ENCODE measurements at regions not wholly inside any gene's neighbourhood (a gene's known extent, or its start where the extent isn't known, plus 50 kb on each side); places are given as distances from the start of the nearest gene placed in this dataset.

DNA sequence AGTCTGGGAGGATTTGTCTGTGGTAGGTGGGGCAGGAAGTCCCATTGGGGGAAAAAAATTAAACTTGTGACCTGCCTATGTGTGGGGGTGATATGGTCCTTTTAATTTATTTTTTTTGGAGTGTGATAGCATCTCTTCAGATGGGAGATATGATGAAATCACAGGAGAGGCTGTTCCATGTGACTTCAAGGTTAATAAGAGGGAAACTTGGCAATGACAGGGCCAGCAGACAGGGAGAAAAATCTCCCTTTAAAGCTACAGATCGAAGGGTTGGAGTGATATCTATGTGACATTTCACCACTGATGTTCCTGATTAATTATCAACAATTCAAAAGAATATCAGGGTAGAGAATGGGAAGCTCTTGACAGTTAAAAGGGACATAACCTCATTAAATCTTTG is 886.9 kb downstream of the TUSC7 start (continued):
- no peak for TF ChIP-seq CTCF (IDR thresholded peaks at IDR 0.05; ENCODE audit: control extremely low read depth in 1 of 3, insufficient read depth in 1 of 3, low read depth in 1 of 3, low read length in 3 of 3)
- no peak for TF ChIP-seq GTF2F1 (IDR thresholded peaks at IDR 0.05; ENCODE audit: borderline replicate concordance, low read depth, low read length)
- no peak for TF ChIP-seq TCF12 (IDR thresholded peaks at IDR 0.05; ENCODE audit: low read depth, low read length)
- no peak for TF ChIP-seq EZH2 (IDR thresholded peaks at IDR 0.05; ENCODE audit: low read depth, low read length, severe bottlenecking)
- no peak for TF ChIP-seq RAD21 (IDR thresholded peaks at IDR 0.05 in 1 of 2, conservative IDR thresholded peaks at IDR 0.05 in 1 of 2; ENCODE audit: low read depth in 2 of 2, low read length in 2 of 2)
